HG02623 (cell line): ENCODE measurements at regions not wholly inside any gene's neighbourhood (a gene's known extent, or its start where the extent isn't known, plus 50 kb on each side); places are given as distances from the start of the nearest gene placed in this dataset.
"Not testable (repeated sequence)": the region's sequence is repeated elsewhere in the genome, so short reads cannot be mapped to it uniquely, and the experiment has no call there.

Experiments
- ATAC-seq: cut with Tn5 transposase; IDR thresholded peaks from one replicate; pipeline ENCODE4 v1.9.1; 2021; ENCODE audit warnings: moderate library complexity; ENCODE audit not compliant: unreplicated experiment

DNA sequence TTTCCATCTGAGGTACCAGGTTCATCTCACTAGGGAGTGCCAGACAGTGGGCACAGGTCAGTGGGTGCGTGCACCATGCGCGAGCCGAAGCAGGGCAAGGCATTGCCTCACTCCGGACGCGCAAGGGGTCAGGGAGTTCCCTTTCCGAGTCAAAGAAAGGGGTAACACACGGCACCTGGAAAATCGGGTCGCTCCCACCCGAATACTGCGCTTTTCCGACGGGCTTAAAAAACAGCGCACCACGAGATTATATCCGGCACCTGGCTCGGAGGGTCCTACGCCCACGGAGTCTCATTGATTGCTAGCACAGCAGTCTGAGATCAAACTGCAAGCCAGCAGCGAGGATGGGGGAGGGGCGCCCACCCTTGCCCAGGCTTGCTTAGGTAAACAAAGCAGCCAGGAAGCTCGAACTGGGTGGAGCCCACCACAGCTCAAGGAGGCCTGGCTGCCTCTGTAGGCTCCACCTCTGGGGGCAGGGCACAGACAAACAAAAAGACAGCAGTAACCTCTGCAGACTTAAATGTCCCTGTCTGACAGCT lies 242.5 kb downstream of the CYLC2 start:
- not testable (repeated sequence) for ATAC-seq

DNA sequence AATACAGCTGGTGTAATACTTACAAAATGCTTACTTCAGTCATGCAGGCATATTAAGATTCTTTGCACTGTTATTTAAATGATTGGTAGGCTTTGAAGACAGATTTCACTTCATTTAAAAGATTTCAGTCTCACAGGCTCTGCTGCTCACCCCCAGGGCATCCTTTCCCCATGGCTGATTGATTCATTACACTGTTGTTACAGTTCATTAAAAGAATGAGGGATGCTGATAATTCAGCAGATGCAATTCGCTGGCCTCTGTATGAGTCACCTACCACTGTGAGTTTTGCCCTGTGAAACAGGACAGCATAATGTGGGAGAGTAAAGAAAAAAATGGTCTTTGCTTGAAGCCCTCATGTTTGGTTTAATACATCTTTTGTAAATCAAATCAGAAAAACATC lies 246.9 kb downstream of the CYLC2 start:
- ATAC-seq, result no peak

DNA sequence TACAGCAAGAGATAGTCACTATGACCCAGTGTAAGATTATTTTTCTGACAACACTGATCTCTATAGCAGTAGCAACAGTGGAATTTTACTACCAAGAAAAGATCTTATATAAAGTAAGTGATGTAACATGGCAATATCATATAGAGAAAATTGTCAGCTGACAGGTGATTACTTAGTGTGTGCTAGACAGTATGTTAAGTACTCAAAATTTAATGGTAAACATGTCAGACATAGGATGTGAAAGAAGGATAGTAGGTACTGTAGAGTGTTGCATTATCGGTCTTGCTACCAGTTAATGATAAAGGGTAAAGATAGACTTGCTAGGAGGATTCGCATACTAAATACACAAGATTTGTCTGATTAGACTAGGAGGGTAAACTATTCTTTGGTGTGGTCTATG lies 247.4 kb downstream of the CYLC2 start:
- no peak for ATAC-seq

DNA sequence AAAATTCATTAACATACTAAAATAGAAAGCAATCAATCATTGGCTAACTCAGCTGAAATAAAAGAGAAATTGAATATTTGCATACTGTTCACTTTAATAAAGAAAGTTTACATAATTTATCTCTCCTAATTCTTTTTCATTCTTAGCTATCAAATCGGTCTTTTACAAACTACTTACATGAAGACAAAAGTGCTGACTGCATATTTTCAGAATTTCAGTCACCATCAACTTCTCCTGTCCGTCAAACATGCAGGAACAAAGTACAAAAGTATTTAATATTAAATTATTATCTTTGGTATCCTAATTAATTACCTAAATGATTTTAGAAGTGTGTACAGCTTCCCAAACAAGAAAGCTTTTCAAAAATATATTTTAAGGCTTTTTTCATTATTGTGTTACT lies 248.4 kb downstream of the CYLC2 start:
- no peak for ATAC-seq

DNA sequence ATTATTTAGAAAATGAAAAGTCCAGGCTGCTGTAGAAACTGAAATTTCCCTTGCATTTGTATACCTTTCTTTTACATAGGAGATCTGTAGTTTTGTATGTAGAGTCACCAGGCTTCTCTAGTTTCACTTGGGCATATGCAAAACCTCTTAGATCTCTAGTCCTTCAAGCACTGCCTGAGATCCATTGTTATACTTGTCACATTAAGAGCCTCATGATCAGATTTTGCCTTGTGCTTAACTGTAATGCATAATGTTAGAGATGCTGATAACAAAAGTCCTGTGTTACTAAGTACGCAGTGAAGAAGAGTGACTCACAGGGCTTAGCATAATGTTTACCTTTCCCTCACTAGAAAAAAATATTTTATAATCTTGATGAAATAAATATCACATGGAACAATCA lies 250.2 kb downstream of the CYLC2 start:
- ATAC-seq, result no peak

DNA sequence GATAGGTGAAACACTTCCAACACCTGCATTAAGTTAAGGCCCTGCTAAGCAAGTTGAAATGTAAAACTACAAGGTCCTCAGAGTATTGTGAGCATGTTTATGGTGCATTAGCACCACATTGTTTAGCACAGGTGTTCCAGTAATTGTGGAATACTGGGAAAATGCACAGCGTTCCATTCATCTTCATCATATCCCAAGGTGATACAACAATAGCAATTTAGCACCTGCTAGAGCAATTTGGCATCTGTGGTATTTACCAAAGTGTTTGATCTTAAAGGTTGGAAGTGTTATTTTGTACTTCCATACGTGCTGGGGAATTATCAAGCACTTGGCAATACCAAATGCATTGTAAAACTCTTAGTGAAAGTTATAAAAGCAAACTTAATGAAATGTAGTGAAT lies 266.8 kb downstream of the CYLC2 start:
- no peak for ATAC-seq

DNA sequence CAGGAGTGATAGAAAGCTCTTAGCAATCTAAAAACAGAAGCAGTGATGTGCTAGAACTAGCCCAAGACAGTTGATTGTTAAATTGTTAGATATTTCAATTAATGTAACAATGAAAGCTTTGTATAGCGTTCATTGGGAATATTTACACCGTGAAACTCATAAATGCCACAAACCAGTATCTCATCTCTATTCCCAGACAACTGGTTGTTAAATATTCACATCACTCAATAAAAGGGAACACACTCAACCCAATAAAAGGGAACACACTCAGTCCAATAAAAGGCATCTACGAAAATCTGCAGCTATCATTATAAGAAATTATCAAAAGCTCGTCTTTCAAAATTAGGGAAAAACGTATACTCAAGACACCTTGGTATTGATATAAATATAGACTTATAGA lies 270.9 kb downstream of the CYLC2 start:
- ATAC-seq, result no peak

DNA sequence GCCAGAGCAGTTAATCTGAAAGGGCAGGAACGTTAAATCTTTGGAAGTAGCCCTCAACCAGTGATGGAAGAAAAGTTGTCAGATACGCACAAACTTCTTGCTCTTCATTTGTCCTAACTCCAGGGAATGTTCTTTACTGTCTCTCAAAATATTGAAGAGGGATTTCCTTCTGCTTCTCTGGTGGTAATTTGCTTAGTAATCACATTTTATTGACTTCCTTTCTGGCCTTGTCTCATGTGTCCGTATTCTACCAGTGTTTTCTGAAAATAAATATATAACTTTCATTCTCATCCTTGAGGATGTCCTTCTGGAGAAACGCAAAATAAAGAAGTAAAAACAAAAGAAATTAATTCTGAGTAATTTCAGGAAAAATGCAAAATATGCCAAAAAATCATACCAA lies 282.1 kb downstream of the CYLC2 start:
- ATAC-seq, result no peak

DNA sequence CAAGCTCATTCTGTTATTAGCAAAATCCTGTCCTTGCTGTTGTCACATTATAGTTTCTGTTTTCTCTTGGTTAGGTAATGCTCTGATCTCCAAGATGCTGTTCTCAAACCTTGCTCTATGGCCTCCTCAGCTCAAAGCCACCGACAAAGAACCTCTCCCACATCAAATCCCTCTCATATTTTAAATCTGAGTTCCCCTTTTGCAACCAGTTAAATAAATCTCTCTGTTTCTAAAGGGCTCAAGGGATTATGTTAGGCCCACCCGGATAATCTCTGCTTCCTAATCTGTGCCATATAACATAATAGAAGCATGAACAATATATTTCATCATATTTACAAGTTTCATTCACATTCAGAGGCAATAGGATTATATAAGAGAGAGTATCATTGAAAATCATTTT lies 286.0 kb downstream of the CYLC2 start:
- no peak for ATAC-seq

DNA sequence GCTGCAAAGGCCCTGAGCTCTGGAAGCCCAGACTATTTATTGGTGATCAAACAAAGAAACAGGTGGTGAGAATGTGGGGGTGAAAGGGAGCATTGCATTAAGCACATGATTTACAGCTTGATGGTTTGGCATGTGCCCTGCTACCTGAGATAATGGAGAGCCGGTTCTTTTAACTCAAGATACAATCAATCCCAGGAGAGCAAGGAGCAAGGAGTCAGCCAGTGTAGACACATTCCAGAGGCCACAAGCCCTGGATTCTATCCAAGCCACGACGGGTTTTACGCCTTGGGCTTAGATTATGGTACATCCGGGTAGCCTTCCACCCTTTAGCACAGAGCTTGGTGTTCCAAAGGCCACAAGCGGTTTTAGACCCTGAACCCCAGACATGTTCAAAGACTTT lies 292.2 kb downstream of the CYLC2 start:
- ATAC-seq, result no peak

DNA sequence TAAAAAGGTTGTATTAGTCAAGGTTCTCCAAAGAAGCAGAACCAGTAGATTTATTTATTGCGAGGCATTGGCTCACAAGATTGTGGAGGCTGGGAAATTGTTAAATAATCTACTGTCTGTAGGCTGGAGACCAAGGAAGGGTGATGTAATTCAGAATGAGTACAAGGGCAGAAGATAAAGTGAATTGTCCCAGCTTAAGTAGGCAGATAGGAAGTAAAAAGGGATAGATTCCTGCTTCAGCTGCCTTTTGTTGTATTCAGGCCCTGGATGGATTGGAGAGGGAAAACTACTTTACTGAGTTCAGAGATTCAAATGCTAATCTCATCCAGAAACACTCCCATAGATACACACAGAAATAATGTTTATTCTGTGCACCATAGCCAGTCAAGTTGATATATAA lies 301.1 kb downstream of the CYLC2 start:
- no peak for ATAC-seq

DNA sequence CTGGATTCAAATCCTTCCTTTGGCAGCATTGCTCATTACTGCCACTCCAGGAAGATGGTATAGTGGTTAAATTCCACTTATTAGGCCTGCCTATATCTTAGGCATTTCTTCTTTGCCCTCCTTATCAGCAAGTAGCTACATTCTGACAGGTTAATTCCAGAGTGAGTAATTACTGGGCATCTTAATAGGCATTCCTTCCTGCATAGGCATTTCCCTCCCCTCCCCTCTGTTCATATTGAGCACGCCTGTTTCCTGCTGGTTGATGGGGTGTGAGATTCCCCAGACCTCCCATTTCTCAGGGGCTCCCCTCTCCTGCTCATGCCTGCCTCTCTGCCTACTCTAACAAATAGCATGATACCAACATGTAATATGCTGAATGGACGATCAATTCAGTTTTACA lies 305.9 kb downstream of the CYLC2 start:
- no peak for ATAC-seq

DNA sequence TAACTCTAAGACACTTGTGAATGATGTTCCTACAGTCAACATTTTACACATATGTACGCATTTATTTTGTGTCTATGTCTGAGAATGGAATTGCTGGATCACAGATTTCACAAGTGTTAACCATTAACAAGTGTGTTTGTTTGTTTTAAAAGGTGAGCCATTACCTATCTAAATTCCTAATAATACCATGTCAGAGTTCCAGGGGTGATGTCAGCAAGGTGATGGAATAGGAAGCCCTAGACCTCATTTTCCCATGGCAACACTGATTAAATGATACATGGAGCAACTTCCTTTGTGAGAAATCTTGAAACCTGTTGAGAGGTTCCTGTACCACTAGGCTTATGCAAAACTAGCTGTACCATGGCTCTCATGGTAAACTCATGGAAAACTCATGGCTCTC lies 309.7 kb downstream of the CYLC2 start:
- no peak for ATAC-seq

DNA sequence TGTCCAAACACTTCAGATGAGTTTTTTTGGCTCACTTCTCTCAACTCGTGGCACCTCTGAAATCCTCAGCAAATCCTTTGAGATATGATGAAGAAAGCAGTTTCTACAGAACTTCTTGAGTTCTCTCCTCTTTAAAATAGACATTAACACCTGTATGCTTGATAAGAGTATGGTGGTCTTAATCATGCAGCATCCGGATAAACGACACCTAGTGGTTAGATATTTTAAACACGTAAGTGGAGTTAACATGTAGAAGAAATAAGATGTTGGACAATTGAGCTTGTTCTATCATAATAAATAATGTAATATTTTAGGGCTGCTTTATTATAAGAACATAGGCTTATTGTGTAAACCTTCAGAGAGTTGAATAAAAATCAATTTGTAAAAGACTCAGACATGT lies 324.8 kb downstream of the CYLC2 start:
- no peak for ATAC-seq

DNA sequence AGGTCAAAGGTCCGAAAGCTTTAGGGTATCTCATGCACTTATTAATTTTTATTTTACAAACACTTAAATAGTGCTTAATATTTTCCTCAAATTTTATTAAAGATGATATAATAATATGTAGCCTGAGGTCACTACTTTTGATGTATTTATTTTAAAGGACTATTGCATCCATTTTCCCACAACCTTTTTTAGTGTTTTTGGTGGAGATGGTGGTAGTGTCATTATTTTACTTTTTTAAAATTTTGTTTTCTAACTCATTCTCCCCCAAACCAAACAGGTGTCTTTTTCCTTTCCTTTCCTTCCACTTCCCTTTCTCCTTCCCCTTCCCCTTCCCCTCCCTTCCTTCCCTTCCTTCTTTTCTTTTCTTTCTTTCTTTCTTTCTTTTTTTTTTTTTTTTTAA lies 328.6 kb downstream of the CYLC2 start:
- no peak for ATAC-seq

DNA sequence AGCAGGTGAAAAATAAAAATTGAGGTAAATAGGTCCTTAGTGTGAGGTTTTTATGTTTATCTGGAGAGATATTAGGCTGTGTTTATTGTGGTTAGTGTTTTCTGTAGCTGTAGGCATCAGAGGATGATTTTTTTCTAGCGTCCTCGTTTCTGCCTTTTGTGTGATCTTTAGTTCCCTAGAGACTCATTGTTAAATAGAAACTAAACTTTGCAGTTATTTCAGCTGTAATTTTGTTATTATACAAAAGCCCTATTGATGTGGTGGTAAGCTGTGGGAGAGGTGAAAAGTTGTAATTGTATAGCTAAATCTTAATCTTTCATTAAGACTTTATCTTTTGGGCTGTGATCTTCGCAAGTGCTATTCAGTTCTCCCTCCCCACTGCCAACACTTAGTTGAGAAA lies 340.3 kb downstream of the CYLC2 start:
- no peak for ATAC-seq

DNA sequence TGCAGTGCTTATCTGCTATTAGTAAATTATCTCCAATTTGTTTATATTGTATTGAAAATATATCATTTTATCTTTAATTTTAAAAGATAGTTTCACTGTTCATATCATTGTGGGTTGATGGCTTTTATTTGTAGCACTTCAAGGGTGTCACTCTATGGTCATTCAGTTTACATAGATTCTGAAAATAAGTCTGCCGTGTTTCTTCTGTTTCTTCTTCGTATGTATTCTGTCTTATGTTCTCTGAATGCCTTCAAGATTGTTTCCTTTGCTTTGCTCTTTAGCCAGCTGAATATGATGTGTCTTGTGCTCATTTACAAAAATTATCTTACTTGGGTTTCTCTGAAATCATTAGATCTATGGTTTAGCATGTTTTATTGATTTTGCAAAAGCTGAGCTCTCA lies 359.9 kb downstream of the CYLC2 start:
- no peak for ATAC-seq

DNA sequence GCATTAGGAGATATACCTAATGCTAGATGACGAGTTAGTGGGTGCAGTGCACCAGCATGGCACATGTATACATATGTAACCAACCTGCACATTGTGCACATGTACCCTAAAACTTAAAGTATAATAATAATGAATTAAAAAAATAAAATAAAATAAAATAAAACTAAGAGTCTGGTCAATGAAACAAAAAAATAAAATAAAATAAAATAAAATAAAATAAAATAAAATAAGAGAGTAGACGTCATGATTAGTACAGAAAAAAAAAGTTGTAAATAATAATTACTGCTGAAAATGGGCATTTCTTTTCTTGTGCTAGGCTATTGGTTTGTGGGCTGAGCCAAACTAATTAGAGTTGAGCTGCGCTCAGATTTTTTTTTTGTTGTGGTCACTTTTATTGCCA lies 362.8 kb downstream of the CYLC2 start:
- ATAC-seq, result not testable (repeated sequence)

DNA sequence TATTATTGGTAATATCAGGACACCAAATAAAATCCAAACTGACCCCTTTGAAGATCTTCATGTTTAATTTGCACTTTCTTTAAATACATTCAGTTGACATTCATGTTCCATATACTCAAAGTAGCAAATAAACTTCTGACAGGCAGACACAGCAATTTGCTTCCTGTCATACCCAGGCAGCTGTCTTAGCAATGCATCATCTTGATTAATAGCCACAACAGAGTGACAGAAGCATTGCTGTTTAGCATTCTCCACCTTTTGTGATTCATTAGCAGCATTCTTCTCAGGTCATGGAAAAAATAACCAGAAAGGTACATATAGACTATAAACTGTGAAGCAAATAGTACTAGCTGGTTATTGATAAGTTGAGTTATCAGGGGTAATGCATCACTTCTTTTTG lies 366.8 kb downstream of the CYLC2 start:
- no peak for ATAC-seq

DNA sequence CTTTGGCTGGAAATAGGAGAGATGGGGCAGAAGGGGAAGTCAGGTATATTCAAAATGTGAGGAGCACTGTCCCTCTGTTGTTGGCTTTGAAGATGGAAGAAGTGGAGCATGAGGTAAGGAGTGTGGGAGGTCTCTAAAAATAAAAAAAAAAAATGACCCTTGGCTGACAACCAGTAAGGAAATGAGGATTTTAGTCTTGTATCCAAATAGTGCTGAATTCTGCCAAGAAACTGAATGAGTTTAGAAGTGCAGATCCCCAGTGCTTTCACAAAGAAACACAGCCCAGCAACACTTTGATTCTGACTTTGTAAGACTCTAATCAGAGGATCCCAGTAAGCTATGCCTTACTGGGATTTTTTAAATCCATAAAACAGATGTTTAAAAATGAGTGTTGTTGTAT lies 367.9 kb downstream of the CYLC2 start:
- no peak for ATAC-seq

DNA sequence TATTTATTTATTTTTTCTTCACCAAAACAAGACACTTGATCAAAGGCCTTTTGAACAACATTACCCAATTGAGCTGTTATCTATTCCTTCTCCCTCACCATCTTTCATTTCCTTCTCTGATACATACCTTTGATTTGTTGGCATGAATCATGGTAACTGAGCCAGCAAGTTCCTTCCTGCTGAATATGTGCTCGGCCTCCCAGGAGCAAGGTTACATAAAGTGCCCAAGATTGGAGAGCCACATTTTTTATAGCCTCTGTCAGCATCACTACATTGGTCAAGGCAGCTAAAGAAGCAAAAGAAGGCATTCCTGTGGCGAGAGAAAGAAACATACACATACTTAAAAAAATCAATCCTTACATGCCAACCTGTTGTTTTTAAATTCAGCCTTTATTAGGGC lies 369.6 kb downstream of the CYLC2 start:
- ATAC-seq, result no peak

DNA sequence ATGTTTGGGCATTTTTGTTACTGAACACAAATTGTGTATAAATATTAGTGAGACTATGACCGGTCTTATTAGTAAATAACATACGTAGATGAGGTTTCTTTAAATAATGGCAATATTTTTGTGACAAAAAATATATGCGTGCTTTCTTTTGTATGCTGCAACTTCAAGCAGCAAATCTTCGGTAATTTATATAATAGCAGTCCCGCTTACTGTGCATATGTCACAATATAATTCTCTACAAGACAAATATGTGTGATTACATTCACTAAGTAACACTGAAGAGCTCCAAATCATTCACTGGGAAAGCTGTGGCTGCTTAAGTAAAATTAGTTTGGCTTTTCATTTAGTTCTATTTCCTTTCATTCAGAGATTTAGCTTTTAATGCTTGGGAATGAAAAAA lies 376.0 kb downstream of the CYLC2 start:
- ATAC-seq, result no peak

DNA sequence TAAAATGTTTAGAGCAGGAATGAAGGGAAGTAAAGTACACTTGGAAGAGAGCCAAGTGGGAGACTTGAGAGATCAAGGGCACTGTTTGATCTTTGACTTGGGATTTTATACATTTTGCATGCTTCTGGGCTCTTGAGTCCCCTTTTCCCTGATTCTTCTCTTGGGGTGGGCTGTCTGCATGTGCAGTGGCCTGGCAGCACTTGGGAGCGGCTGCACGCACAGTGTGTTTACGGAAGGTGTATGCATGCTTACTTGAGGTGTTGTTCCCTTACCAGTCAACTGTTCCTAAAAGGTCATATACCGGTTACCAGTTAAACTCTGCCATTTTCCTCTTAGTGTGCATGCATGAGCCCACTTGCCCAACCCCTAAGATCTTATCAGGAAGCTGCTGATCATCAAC lies 377.7 kb downstream of the CYLC2 start:
- ATAC-seq, result no peak

DNA sequence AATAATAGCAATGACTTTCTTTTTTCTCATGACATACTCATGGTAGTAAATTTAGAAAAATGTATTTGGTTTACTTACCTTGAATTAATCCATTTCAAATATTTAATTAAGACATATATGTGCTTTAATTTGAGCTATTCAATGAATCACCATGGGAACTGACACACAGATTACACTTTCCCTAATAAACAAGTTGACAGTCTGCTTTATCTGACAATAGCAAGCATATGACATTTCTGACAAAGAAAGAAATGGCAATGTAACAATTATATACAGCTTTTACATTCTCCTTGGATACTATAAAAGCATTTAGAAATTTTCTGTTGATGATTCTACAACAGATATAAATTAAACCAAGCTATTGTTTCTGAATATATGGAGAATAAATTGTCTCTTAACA lies 382.5 kb downstream of the CYLC2 start:
- ATAC-seq, result no peak
